Activated naive CD4-positive, alpha-beta T cell treated with anti-CD3 and anti-CD28 coated beads, Interleukin-2, amount 50 U/mL, for 72 hours (primary cell): ENCODE measurements at regions not wholly inside any gene's neighbourhood (a gene's known extent, or its start where the extent isn't known, plus 50 kb on each side); places are given as distances from the start of the nearest gene placed in this dataset.
"Not testable (repeated sequence)": the region's sequence is repeated elsewhere in the genome, so short reads cannot be mapped to it uniquely, and the experiment has no call there.

Experiments
- ATAC-seq, 2 donors: fragments of 150-1000 bp; cut with Tn5 transposase; 2 replicates each; pipeline ENCODE4 v1.10.0; 2021; ENCODE audit warnings: mild to moderate bottlenecking in 2 of 2, moderate library complexity in 2 of 2
- DNase-seq, 2 donors: peaks; one replicate each; pipeline ENCODE4 v3.0.0; 2021 to 2022; ENCODE audit warnings: low spot score in 2 of 2
- H3K27ac Mint-ChIP-seq, 2 donors: one replicate each; pipeline ENCODE4 v1.8.0; 2022; ENCODE audit warnings: mild to moderate bottlenecking in 2 of 2, mixed read lengths in 2 of 2
- H3K36me3 Mint-ChIP-seq, 2 donors: one replicate each; pipeline ENCODE4 v1.8.0; 2022; ENCODE audit warnings: mixed read lengths in 2 of 2
- H3K9me3 Mint-ChIP-seq, 2 donors: one replicate each; pipeline ENCODE4 v1.8.0; 2022; ENCODE audit warnings: mixed read lengths in 2 of 2

- no peaks in the 10 kb centered on the region for H3K36me3 Mint-ChIP-seq
- peaks cover 13 to 18% of the 10 kb centered on the region in 2 donors for H3K9me3 Mint-ChIP-seq
- DNase-seq (no peak), ATAC-seq (no peak)
- no peak overlapping the region for H3K27ac Mint-ChIP-seq
These were observed 339.2 kb downstream of the PRR16 start for GRCh38 chr5:120803282-120803681.

- ATAC-seq (no peak), DNase-seq (no peak)
- H3K27ac Mint-ChIP-seq: no peak overlapping the region
- H3K36me3 Mint-ChIP-seq: no peaks in the 10 kb centered on the region
- H3K9me3 Mint-ChIP-seq: peaks cover 10 to 14% of the 10 kb centered on the region in 2 donors
These were observed 341.0 kb downstream of the PRR16 start for GRCh38 chr5:120805131-120805530.

- Mint-ChIP-seq H3K9me3 (peaks cover 10 to 14% of the 10 kb centered on the region in 2 donors), H3K36me3 (no peaks in the 10 kb centered on the region), H3K27ac (no peak overlapping the region)
- DNase-seq: no peak
- no peak for ATAC-seq
These were observed 342.1 kb downstream of the PRR16 start for GRCh38 chr5:120806202-120806601.

GRCh38 chr5:120808135-120808534 is 344.0 kb downstream of the PRR16 start:
- no peak for DNase-seq
- Mint-ChIP-seq H3K36me3 (no peaks in the 10 kb centered on the region), H3K27ac (no peak overlapping the region), H3K9me3 (peaks cover 6 to 9% of the 10 kb centered on the region in 2 donors)
- ATAC-seq: no peak

GRCh38 chr5:120808606-120809005 is 344.5 kb downstream of the PRR16 start:
- H3K9me3 Mint-ChIP-seq: peaks cover 8 to 9% of the 10 kb centered on the region in 2 donors
- DNase-seq (no peak), ATAC-seq (no peak)
- H3K36me3 Mint-ChIP-seq: no peaks in the 10 kb centered on the region
- no peak overlapping the region for H3K27ac Mint-ChIP-seq

- H3K36me3 Mint-ChIP-seq: no peaks in the 10 kb centered on the region
- H3K27ac Mint-ChIP-seq: no peak overlapping the region
- no peak for ATAC-seq
- no peak for DNase-seq
- peaks cover 18 to 19% of the 10 kb centered on the region in 2 donors for H3K9me3 Mint-ChIP-seq
These were observed 349.5 kb downstream of the PRR16 start for GRCh38 chr5:120813551-120813950.

- H3K36me3 Mint-ChIP-seq: peaks cover 0 to 5% of the 10 kb centered on the region in 2 donors
- no peak overlapping the region for H3K27ac Mint-ChIP-seq
- peaks cover 23% of the 10 kb centered on the region in 2 donors for H3K9me3 Mint-ChIP-seq
- ATAC-seq (no peak), DNase-seq (no peak)
These were observed 353.2 kb downstream of the PRR16 start for GRCh38 chr5:120817044-120817985.

GRCh38 chr5:120818128-120818527 is 354.0 kb downstream of the PRR16 start:
- H3K36me3 Mint-ChIP-seq: peaks cover 0 to 5% of the 10 kb centered on the region in 2 donors
- H3K9me3 Mint-ChIP-seq: peaks cover 23% of the 10 kb centered on the region in 2 donors
- ATAC-seq: no peak
- no peak for DNase-seq
- no peak overlapping the region for H3K27ac Mint-ChIP-seq

- Mint-ChIP-seq H3K9me3 (peaks cover 4 to 11% of the 10 kb centered on the region in 2 donors), H3K27ac (no peak overlapping the region), H3K36me3 (peaks cover 0 to 5% of the 10 kb centered on the region in 2 donors)
- ATAC-seq: no peak
- no peak for DNase-seq
These were observed 359.2 kb downstream of the PRR16 start for GRCh38 chr5:120823328-120823727.

- DNase-seq, H3K36me3 Mint-ChIP-seq, H3K27ac Mint-ChIP-seq, ATAC-seq: not testable (repeated sequence)
- H3K9me3 Mint-ChIP-seq: peaks cover 8 to 12% of the 10 kb centered on the region in 2 donors
These were observed 367.5 kb downstream of the PRR16 start for GRCh38 chr5:120831646-120832045.

GRCh38 chr5:120841830-120842229 is 377.7 kb downstream of the PRR16 start:
- no peak overlapping the region for H3K27ac Mint-ChIP-seq
- ATAC-seq: no peak
- no peak for DNase-seq
- peaks cover 7 to 15% of the 10 kb centered on the region in 2 donors for H3K9me3 Mint-ChIP-seq
- no peaks in the 10 kb centered on the region for H3K36me3 Mint-ChIP-seq

- peak overlapping the region in 1 of 2 donors; percentile 7 for H3K27ac Mint-ChIP-seq
- no peaks in the 10 kb centered on the region for H3K36me3 Mint-ChIP-seq
- peaks cover 12 to 19% of the 10 kb centered on the region in 2 donors for H3K9me3 Mint-ChIP-seq
- no peak for DNase-seq
- ATAC-seq: no peak
These were observed 379.4 kb downstream of the PRR16 start for GRCh38 chr5:120843390-120843980.

GRCh38 chr5:120848883-120849282 is 384.8 kb downstream of the PRR16 start:
- Mint-ChIP-seq H3K27ac (no peak overlapping the region), H3K36me3 (no peaks in the 10 kb centered on the region), H3K9me3 (peaks cover 9 to 10% of the 10 kb centered on the region in 2 donors)
- ATAC-seq (no peak), DNase-seq (no peak)

GRCh38 chr5:120852222-120852860 is 388.2 kb downstream of the PRR16 start:
- no peak for DNase-seq
- H3K9me3 Mint-ChIP-seq: peaks cover 9 to 10% of the 10 kb centered on the region in 2 donors
- no peak for ATAC-seq
- H3K27ac Mint-ChIP-seq: no peak overlapping the region
- no peaks in the 10 kb centered on the region for H3K36me3 Mint-ChIP-seq

GRCh38 chr5:120866997-120867396 is 402.9 kb downstream of the PRR16 start:
- ATAC-seq (no peak), DNase-seq (no peak)
- H3K36me3 Mint-ChIP-seq: no peaks in the 10 kb centered on the region
- H3K27ac Mint-ChIP-seq: no peak overlapping the region
- peaks cover 0 to 4% of the 10 kb centered on the region in 2 donors for H3K9me3 Mint-ChIP-seq

GRCh38 chr5:120869831-120870230 is 405.7 kb downstream of the PRR16 start:
- ATAC-seq (no peak), DNase-seq (no peak)
- H3K36me3 Mint-ChIP-seq: no peaks in the 10 kb centered on the region
- H3K27ac Mint-ChIP-seq: no peak overlapping the region
- H3K9me3 Mint-ChIP-seq: peaks cover 0 to 9% of the 10 kb centered on the region in 2 donors

- H3K27ac Mint-ChIP-seq: no peak overlapping the region
- DNase-seq (no peak), ATAC-seq (no peak)
- H3K36me3 Mint-ChIP-seq: no peaks in the 10 kb centered on the region
- H3K9me3 Mint-ChIP-seq: peaks cover 0 to 9% of the 10 kb centered on the region in 2 donors
These were observed 408.2 kb downstream of the PRR16 start for GRCh38 chr5:120872297-120872696.
